GM12873 (cell line): ENCODE measurements at regions not wholly inside any gene's neighbourhood (a gene's known extent, or its start where the extent isn't known, plus 50 kb on each side); places are given as distances from the start of the nearest gene placed in this dataset.

Experiments
- CTCF ChIP-seq: IDR thresholded peaks from 2 replicates; pipeline ENCODE4 v1.5.1; 2012; ENCODE audit warnings: low read depth, mild to moderate bottlenecking, moderate library complexity, low read length, control low read depth; ENCODE audit not compliant: insufficient read depth; ENCODE audit errors: missing control alignments

GRCh38 chr9:87087197-87087596 lies 139.9 kb upstream of the GAS1 start:
- TF ChIP-seq CTCF: no peak

- TF ChIP-seq CTCF: no peak
These were observed 140.9 kb upstream of the GAS1 start for GRCh38 chr9:87088192-87088591.

DNA sequence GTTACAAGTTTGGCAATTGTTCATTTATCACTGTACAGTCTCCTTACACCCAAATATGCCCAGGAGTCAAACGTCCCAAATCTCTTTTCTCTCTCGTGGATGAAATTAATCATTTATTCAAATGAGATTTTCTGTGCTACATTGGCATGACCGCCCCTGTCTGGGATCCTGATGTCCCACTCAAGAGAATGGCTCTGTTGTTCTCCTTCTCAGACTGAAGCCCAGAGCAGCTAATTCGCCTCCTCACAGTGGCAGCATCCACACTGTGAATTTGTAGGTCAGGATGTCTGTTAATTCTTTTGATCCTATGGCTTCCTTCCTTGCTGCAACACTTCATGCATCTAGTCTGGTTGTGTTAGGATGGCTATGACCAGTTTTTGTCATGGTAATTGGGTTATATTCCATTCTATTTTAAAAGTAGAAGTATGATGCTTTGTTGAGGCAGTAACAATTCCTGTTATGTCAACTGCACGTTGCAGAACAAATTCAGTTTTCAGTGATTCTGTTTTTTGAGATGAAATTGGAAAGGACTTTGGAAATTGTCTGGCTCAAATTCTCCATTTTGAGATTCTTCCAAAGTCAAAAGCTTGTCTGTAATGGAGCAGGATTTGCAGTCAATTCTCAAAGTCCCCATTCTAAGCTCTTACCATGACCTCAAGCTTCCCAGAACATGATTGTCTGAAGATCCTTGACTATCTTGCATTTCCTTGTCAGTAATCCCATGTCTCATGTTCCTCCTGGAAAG lies 141.5 kb upstream of the GAS1 start:
- TF ChIP-seq CTCF: no peak

DNA sequence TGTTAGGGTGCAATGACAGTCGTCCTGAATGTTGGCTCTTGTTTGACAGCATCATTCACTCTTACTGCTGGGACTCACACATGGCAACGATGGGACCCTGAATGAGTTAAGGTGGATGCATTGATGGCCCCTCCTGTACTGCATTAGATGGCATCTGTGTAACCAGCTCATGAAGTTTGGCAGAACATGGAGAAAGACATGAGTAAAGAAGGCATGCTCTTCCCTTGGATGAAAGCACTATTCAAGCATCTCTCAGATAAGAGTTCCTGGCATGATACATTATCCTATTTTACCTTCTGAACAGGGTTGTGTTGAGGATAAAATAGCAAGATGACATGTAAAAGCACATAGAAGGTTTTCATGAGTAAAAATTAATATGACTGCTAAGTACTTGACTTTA lies 142.2 kb upstream of the GAS1 start:
- TF ChIP-seq CTCF: no peak

- no peak for TF ChIP-seq CTCF
These were observed 142.6 kb upstream of the GAS1 start for GRCh38 chr9:87089929-87090328.

- TF ChIP-seq CTCF: no peak
These were observed 146.5 kb upstream of the GAS1 start for GRCh38 chr9:87093777-87094176.

DNA sequence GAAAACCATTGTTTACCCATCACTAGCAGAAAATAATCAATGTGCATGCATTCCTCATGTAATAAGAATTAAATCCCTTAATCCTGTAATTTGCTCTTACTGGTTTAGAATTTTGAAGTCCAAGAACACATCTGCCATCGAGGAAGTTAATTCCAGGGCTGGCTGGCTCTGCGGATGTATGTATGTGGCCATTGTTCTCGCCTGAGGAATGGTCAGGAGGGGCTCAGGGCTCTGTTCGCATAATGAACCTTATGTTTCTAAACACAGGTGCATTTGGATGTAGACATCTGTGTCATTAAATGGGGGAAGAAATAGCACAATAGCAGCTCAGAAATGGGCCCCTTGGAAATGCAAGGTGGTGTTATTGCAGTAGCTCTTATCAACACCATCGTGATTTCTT lies 148.6 kb upstream of the GAS1 start:
- TF ChIP-seq CTCF: no peak
